Fibroblast of lung (primary cell): ENCODE measurements at regions not wholly inside any gene's neighbourhood (a gene's known extent, or its start where the extent isn't known, plus 50 kb on each side); places are given as distances from the start of the nearest gene placed in this dataset.

ENCODE experiments used
- CTCF ChIP-seq, 2 donors: IDR thresholded peaks in 1 of 2; conservative IDR thresholded peaks in 1 of 2; 1 replicate in 1 of 2; 2 replicates in 1 of 2; pipeline ENCODE4 v1.5.1; 2011 to 2012; ENCODE audit warnings: low read length in 2 of 2, control low read depth in 1 of 2, inconsistent platforms in 1 of 2, low read depth in 1 of 2, mild to moderate bottlenecking in 1 of 2
- EZH2 ChIP-seq: IDR thresholded peaks from 2 replicates; pipeline ENCODE4 v1.5.1; 2012; ENCODE audit warnings: low read length, control low read depth, mild to moderate bottlenecking; ENCODE audit errors: missing control alignments

GRCh38 chr10:6996431-6996830, 414.4 kb downstream of the SFMBT2 start:
- no peak for TF ChIP-seq CTCF (conservative IDR thresholded peaks at IDR 0.05 in 1 of 2, IDR thresholded peaks at IDR 0.05 in 1 of 2; ENCODE audit: low read depth in 1 of 2, low read length in 2 of 2)
- no peak for TF ChIP-seq EZH2
